ENCODE measurements at regions not wholly inside any gene's neighbourhood (a gene's known extent, or its start where the extent isn't known, plus 50 kb on each side); places are given as distances from the start of the nearest gene placed in this dataset.

DNA sequence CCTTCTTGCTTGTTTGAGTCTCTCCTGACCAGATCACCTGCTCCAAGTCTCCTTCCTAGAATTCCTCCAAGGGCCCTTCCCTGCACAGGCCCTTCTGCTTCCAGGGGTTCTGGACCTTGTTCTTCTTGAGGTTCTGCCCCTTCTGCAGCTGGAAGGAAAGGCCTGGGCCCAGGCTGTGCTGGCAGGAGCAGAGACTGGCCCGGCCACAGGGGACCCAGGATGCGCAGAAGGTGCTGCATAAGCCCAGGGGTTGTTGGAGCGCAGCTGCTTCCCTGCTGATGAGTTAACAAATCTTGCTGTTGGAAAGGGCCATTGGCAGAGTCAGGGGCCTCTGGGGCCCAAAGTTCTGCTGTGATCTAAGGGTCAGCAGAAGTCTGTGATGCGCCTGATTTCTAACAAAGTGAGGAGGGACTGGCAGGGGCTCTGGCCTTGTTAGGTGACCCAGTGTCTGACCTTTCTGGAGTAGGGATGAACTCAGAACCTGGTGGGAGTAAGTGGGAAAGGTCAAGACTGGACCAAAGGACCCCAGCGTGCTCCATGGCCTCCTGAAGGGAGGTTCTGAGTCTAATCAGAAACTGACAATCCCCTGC is 509.8 kb downstream of the PTPRU start:
- TF ChIP-seq EP300 (IDR thresholded peaks at IDR 0.05) (no peak), POLR2A (IDR thresholded peaks at IDR 0.05) (no peak)
- TF ChIP-seq, protein P1, sequence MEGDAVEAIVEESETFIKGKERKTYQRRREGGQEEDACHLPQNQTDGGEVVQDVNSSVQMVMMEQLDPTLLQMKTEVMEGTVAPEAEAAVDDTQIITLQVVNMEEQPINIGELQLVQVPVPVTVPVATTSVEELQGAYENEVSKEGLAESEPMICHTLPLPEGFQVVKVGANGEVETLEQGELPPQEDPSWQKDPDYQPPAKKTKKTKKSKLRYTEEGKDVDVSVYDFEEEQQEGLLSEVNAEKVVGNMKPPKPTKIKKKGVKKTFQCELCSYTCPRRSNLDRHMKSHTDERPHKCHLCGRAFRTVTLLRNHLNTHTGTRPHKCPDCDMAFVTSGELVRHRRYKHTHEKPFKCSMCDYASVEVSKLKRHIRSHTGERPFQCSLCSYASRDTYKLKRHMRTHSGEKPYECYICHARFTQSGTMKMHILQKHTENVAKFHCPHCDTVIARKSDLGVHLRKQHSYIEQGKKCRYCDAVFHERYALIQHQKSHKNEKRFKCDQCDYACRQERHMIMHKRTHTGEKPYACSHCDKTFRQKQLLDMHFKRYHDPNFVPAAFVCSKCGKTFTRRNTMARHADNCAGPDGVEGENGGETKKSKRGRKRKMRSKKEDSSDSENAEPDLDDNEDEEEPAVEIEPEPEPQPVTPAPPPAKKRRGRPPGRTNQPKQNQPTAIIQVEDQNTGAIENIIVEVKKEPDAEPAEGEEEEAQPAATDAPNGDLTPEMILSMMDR (IDR thresholded peaks at IDR 0.05), result no peak
- H3K27me3 ChIP-seq, result no peaks in the 10 kb centered on the region
- H3K4me1 ChIP-seq, result no peaks in the 10 kb centered on the region
- H3K27ac ChIP-seq, result no peak overlapping the region
- WGBS, 2 donors, result 74 to 77% methylated on average over 3 to 5 of the region's 5 CpGs
- H3K4me3 ChIP-seq, result no peak overlapping the region
- H3K36me3 ChIP-seq, result no peaks in the 10 kb centered on the region
- no peaks in the 10 kb centered on the region for H3K9me3 ChIP-seq
- no peak for DNase-seq (ENCODE audit: low spot score in 2 of 2)

DNA sequence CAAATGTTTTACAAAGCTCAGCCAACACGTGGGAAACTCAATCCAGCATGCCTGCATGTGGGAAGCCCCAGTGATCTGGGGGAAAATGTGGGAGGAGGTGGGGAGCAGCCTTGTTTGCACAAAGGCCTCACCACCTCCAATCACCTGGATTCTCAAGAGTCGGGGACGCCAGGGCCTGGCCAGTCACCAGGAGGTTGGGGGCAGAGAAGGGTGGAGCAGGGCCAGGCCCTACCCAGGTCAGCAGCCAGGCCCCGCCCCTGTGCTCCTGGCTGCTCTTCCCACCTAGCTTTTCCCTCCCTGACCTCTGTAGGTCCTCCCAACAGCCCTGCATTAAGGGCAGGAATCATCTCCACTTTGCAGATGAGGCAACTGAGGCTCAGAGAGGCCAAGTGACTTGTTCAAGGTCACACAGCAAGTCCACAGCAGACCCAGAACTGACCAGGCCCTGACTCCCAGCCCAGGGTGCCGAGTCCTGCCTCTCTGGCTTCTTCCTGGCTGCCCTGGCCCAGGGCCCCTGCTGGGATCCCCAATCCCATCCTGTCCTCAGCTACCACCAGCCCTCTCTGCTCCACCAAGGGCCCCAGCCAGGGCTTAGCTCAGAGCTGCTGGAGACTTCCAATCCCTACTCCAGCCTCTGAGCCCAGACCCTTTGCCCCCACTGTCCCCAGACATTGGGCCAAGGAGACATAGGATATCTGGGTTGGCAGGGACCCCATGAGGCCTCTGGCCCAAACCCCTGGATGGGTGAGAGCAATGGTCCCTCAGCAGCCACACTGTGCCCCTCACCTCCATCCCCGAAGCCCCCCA is 508.6 kb downstream of the PTPRU start:
- H3K27me3 ChIP-seq, result no peaks in the 10 kb centered on the region
- 54 to 72% methylated on average over 4 to 6 of the region's 6 CpGs for WGBS, 2 donors
- H3K9me3 ChIP-seq, result no peaks in the 10 kb centered on the region
- no peak overlapping the region for H3K27ac ChIP-seq
- H3K36me3 ChIP-seq, result no peaks in the 10 kb centered on the region
- no peak for DNase-seq (ENCODE audit: low spot score in 2 of 2)
- TF ChIP-seq POLR2A (IDR thresholded peaks at IDR 0.05) (no peak), EP300 (IDR thresholded peaks at IDR 0.05) (no peak)
- TF ChIP-seq, protein P1 (IDR thresholded peaks at IDR 0.05), result no peak
- no peaks in the 10 kb centered on the region for H3K4me1 ChIP-seq
- H3K4me3 ChIP-seq, result no peak overlapping the region

DNA sequence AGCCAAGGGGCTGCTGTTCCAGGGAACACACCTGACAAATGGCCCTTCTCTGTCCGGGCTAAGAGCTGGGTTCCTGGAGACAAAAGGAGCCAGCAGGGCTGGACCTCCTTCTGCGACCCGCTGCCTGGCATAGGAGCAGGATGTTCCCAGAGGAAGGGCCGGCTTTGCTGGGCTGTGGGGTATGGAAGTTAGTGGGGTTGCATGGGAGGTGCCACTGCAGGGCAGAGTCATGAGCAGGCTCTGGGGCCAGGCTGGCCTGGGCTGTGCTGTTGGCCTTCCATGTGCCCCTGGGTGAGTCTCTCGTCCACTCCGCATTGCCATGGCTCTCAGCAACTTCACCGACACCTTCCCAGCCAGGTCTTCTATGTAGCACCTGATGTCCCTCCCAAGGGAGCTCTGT is 507.6 kb downstream of the PTPRU start:
- H3K4me3 ChIP-seq, result no peak overlapping the region
- H3K4me1 ChIP-seq, result no peaks in the 10 kb centered on the region
- WGBS, 2 donors, result 81 to 83% methylated on average over 7 of the region's 7 CpGs
- H3K27ac ChIP-seq, result no peak overlapping the region
- H3K27me3 ChIP-seq, result no peaks in the 10 kb centered on the region
- no peaks in the 10 kb centered on the region for H3K36me3 ChIP-seq
- DNase-seq (ENCODE audit: low spot score in 2 of 2), result no peak
- TF ChIP-seq POLR2A (IDR thresholded peaks at IDR 0.05) (no peak), EP300 (IDR thresholded peaks at IDR 0.05) (no peak)
- TF ChIP-seq, protein P1 (IDR thresholded peaks at IDR 0.05), result no peak
- H3K9me3 ChIP-seq, result no peaks in the 10 kb centered on the region

DNA sequence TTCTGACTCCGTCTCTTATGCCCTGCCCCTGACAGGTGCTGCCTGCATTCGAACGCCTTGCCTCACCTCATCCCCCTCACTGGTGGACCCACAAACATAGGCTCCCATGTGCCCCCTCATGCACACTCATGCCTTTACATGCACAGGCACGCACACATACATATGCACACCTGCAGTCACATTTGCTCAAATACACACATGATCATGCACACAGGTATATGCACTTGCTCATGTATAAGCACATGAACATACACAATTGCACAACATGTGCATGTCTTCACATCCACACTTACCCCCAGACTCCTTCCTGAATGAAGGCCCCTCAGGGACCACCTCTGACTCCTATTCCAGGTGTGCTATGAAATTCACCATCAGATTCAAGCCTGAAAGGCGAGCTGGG is 506.9 kb downstream of the PTPRU start:
- DNase-seq (ENCODE audit: low spot score in 2 of 2), result no peak
- WGBS, 2 donors, result 80 to 86% methylated on average over 5 of the region's 5 CpGs
- no peaks in the 10 kb centered on the region for H3K36me3 ChIP-seq
- TF ChIP-seq, protein P1 (IDR thresholded peaks at IDR 0.05), result no peak
- TF ChIP-seq POLR2A (IDR thresholded peaks at IDR 0.05), result no peak
- TF ChIP-seq EP300 (IDR thresholded peaks at IDR 0.05), result no peak
- no peaks in the 10 kb centered on the region for H3K9me3 ChIP-seq
- H3K4me3 ChIP-seq, result no peak overlapping the region
- no peaks in the 10 kb centered on the region for H3K4me1 ChIP-seq
- H3K27me3 ChIP-seq, result no peaks in the 10 kb centered on the region
- H3K27ac ChIP-seq, result no peak overlapping the region

DNA sequence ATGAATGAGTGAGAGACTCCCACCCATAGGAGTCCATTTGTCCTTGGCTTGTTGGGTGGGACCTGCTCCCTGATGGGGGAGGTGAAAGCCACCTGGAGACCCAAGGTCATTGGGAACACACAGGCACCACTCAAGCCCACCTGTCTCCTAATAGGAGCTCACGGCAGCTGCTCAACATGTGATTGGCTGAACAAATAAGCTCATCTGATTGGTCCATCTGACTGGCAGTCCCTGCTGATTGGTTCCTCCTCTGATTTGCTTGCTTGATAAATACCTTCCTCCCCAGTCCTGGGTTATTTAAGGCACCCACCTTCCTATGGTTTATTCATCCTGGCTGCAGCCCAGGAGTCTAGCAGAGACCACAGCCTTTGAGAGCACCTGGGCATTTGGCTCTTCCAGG is 502.9 kb downstream of the PTPRU start:
- no peaks in the 10 kb centered on the region for H3K4me1 ChIP-seq
- DNase-seq (ENCODE audit: low spot score in 2 of 2), result no peak
- 60 to 73% methylated on average over 1 of the region's 1 CpG for WGBS, 2 donors
- TF ChIP-seq, protein P1 (IDR thresholded peaks at IDR 0.05), result no peak
- H3K27me3 ChIP-seq, result no peaks in the 10 kb centered on the region
- H3K4me3 ChIP-seq, result no peak overlapping the region
- no peak overlapping the region for H3K27ac ChIP-seq
- H3K9me3 ChIP-seq, result no peaks in the 10 kb centered on the region
- no peaks in the 10 kb centered on the region for H3K36me3 ChIP-seq
